H9 (cell line): ENCODE measurements at regions not wholly inside any gene's neighbourhood (a gene's known extent, or its start where the extent isn't known, plus 50 kb on each side); places are given as distances from the start of the nearest gene placed in this dataset.

Experiments
- DNase-seq: peaks from one replicate; pipeline ENCODE4 v3.0.0-alpha.2; 2017
- H2AFZ ChIP-seq: one replicate; pipeline ENCODE4 v1.6.1; 2013; ENCODE audit warnings: mild to moderate bottlenecking, low read length, control low read depth, moderate library complexity
- H2AK5ac ChIP-seq: 2 replicates; pipeline ENCODE4 v1.6.1; 2013; ENCODE audit warnings: low read length, control low read depth, mixed read lengths; ENCODE audit not compliant: insufficient read length
- H2BK120ac ChIP-seq: one replicate; pipeline ENCODE4 v1.6.1; 2013; ENCODE audit warnings: low read depth, mild to moderate bottlenecking, low read length, control low read depth, inconsistent platforms; ENCODE audit not compliant: poor library complexity, severe bottlenecking
- H2BK12ac ChIP-seq: 2 replicates; pipeline ENCODE4 v1.6.1; 2013; ENCODE audit warnings: low read length, control low read depth, mixed read lengths, low read depth; ENCODE audit not compliant: insufficient read length
- H2BK15ac ChIP-seq: 2 replicates; pipeline ENCODE4 v1.6.1; 2013; ENCODE audit warnings: low read depth, low read length, control low read depth
- H2BK20ac ChIP-seq: one replicate; pipeline ENCODE4 v1.6.1; 2013; ENCODE audit warnings: low read depth, mild to moderate bottlenecking, low read length, control low read depth, inconsistent platforms; ENCODE audit not compliant: poor library complexity, severe bottlenecking
- H2BK5ac ChIP-seq: 2 replicates; pipeline ENCODE4 v1.6.1; 2013; ENCODE audit warnings: low read length, control low read depth, mixed read lengths; ENCODE audit not compliant: insufficient read length
- H3K14ac ChIP-seq: 2 replicates; pipeline ENCODE4 v1.6.1; 2013; ENCODE audit warnings: low read length, control low read depth; ENCODE audit not compliant: insufficient read depth
- H3K18ac ChIP-seq: 2 replicates; pipeline ENCODE4 v1.6.1; 2013; ENCODE audit warnings: low read depth, mild to moderate bottlenecking, mixed read lengths, low read length, control low read depth; ENCODE audit not compliant: insufficient read length
- H3K23ac ChIP-seq: 2 replicates; pipeline ENCODE4 v1.6.1; 2013; ENCODE audit warnings: low read length, control low read depth, mixed read lengths, low read depth; ENCODE audit not compliant: insufficient read length
- H3K23me2 ChIP-seq: 2 replicates; pipeline ENCODE4 v1.6.1; 2013; ENCODE audit warnings: low read depth, mild to moderate bottlenecking, mixed read lengths, low read length, control low read depth; ENCODE audit not compliant: insufficient read length, poor library complexity, severe bottlenecking
- H3K27ac ChIP-seq: 2 replicates; pipeline ENCODE4 v1.5.1; 2013; ENCODE audit warnings: low read length, control low read depth, mixed read lengths, low read depth; ENCODE audit not compliant: insufficient read length
- H3K27me3 ChIP-seq: 2 replicates; pipeline ENCODE4 v1.6.1; 2013; ENCODE audit warnings: low read length, control low read depth, inconsistent platforms; ENCODE audit not compliant: insufficient read depth
- H3K4ac ChIP-seq: 2 replicates; pipeline ENCODE4 v1.6.1; 2013; ENCODE audit warnings: low read depth, mild to moderate bottlenecking, control low read depth, inconsistent platforms, low read length, moderate library complexity
- H3K4me1 ChIP-seq: 2 replicates; pipeline ENCODE4 v1.6.1; 2013; ENCODE audit warnings: low read length, control low read depth, inconsistent platforms; ENCODE audit not compliant: insufficient read depth
- H3K4me2 ChIP-seq: 2 replicates; pipeline ENCODE4 v1.6.1; 2013; ENCODE audit warnings: low read length, control low read depth, mixed read lengths; ENCODE audit not compliant: insufficient read length, insufficient read depth
- H3K56ac ChIP-seq: 2 replicates; pipeline ENCODE4 v1.6.1; 2013; ENCODE audit warnings: low read depth, mild to moderate bottlenecking, mixed read lengths, low read length, control low read depth; ENCODE audit not compliant: insufficient read length
- H3K79me1 ChIP-seq: 2 replicates; pipeline ENCODE4 v1.6.1; 2013; ENCODE audit warnings: low read depth, mild to moderate bottlenecking, moderate library complexity, low read length, control low read depth, inconsistent platforms; ENCODE audit not compliant: insufficient read depth, poor library complexity, severe bottlenecking
- H3K79me2 ChIP-seq: 2 replicates; pipeline ENCODE4 v1.6.1; 2013; ENCODE audit warnings: low read length, control low read depth, inconsistent platforms; ENCODE audit not compliant: insufficient read depth
- H3K9ac ChIP-seq: 2 replicates; pipeline ENCODE4 v1.6.1; 2013; ENCODE audit warnings: low read length, control low read depth, mixed read lengths; ENCODE audit not compliant: insufficient read length; ENCODE audit errors: extremely low read depth
- H3K9me3 ChIP-seq: one replicate; pipeline ENCODE4 v1.6.1; 2013; ENCODE audit warnings: low read depth, low read length, inconsistent platforms; ENCODE audit not compliant: control insufficient read depth
- H3T11ph ChIP-seq: one replicate; pipeline ENCODE4 v1.6.1; 2013; ENCODE audit warnings: mild to moderate bottlenecking, low read length, control low read depth, inconsistent platforms
- H4K20me1 ChIP-seq: one replicate; pipeline ENCODE4 v1.6.1; 2013; ENCODE audit not compliant: control insufficient read depth, insufficient read length, insufficient read depth
- H4K5ac ChIP-seq: 2 replicates; pipeline ENCODE4 v1.6.1; 2013; ENCODE audit warnings: low read depth, mild to moderate bottlenecking, mixed read lengths, low read length, control low read depth; ENCODE audit not compliant: insufficient read length
- H4K8ac ChIP-seq: replicated peaks from 2 replicates; pipeline ENCODE4 v1.6.1; 2013; ENCODE audit warnings: low read length, control low read depth, mixed read lengths, low read depth; ENCODE audit not compliant: insufficient read length
- H4K91ac ChIP-seq: 2 replicates; pipeline ENCODE4 v1.6.1; 2013; ENCODE audit warnings: low read depth, mild to moderate bottlenecking, moderate library complexity, mixed read lengths, low read length, control low read depth; ENCODE audit not compliant: insufficient read length
- H3K27ac Mint-ChIP-seq, 3 experiments: 2 replicates in 2 of 3; 3 replicates in 1 of 3; pipeline ENCODE4 v1.8.0; 2020 to 2021; ENCODE audit warnings: mixed read lengths in 3 of 3, mild to moderate bottlenecking in 1 of 3, moderate library complexity in 1 of 3
- H3K27me3 Mint-ChIP-seq: 2 replicates; pipeline ENCODE4 v1.8.0; 2021; ENCODE audit warnings: low read depth, mild to moderate bottlenecking, moderate library complexity, mixed read lengths
- H3K36me3 Mint-ChIP-seq, 3 experiments: 2 replicates in 2 of 3; 3 replicates in 1 of 3; pipeline ENCODE4 v1.8.0; 2020 to 2021; ENCODE audit warnings: low read depth in 3 of 3, mixed read lengths in 3 of 3; ENCODE audit not compliant: insufficient read depth in 1 of 3
- H3K4me1 Mint-ChIP-seq, 2 experiments: 2 replicates each; pipeline ENCODE4 v1.8.0; 2020; ENCODE audit warnings: mixed read lengths in 2 of 2
- H3K4me3 Mint-ChIP-seq, 2 experiments: 2 replicates in 1 of 2; 3 replicates in 1 of 2; pipeline ENCODE4 v1.8.0; 2020 to 2021; ENCODE audit warnings: mild to moderate bottlenecking in 2 of 2, mixed read lengths in 2 of 2, moderate library complexity in 1 of 2
- H3K9me3 Mint-ChIP-seq, 2 experiments: 2 replicates in 1 of 2; 3 replicates in 1 of 2; pipeline ENCODE4 v1.8.0; 2020; ENCODE audit warnings: mild to moderate bottlenecking in 2 of 2, mixed read lengths in 2 of 2, moderate library complexity in 1 of 2
- CTCF ChIP-seq: fragments of 200-600 bp; sonication (generic); conservative IDR thresholded peaks from 3 replicates; pipeline ENCODE4 v1.8.0; 2021; ENCODE audit warnings: antibody characterized with exemption, mild to moderate bottlenecking
- WGBS: extraction: QIAGEN DNeasy Blood & Tissue Kit; methylation state at CpG from one replicate; pipeline ENCODE4 v1.1.7; 2013; ENCODE audit warnings: missing lambda C conversion rate, low lambda C conversion rate, mixed read lengths; ENCODE audit not compliant: insufficient read length; ENCODE audit errors: extremely low coverage; 5-methylcytosine and 5-hydroxymethylcytosine counted together

- Histone ChIP-seq H4K91ac (no peak overlapping the region), H2BK5ac (no peak overlapping the region), H3K23ac (no peak overlapping the region), H4K5ac (no peak overlapping the region), H3K9ac (no peak overlapping the region), H3T11ph (no peak overlapping the region), H3K79me2 (no peaks in the 10 kb centered on the region), H2BK12ac (no peak overlapping the region), H2AK5ac (no peak overlapping the region), H3K18ac (no peak overlapping the region), H4K20me1 (no peaks in the 10 kb centered on the region), H3K4ac (no peak overlapping the region), H3K9me3 (no peaks in the 10 kb centered on the region), H4K8ac (no peak overlapping the region), H3K23me2 (no peaks in the 10 kb centered on the region), H3K4me2 (no peak overlapping the region), H2BK15ac (no peak overlapping the region), H3K56ac (no peak overlapping the region), H3K27ac (no peak overlapping the region), H2BK120ac (no peak overlapping the region), H3K27me3 (no peaks in the 10 kb centered on the region), H3K4me1 (no peaks in the 10 kb centered on the region), H2AFZ (no peak overlapping the region), H3K79me1 (no peaks in the 10 kb centered on the region), H3K14ac (no peak overlapping the region), H2BK20ac (no peak overlapping the region)
- no peak overlapping the region for H3K4me3 Mint-ChIP-seq
- no peaks in the 10 kb centered on the region; a peak in 2 of 5 replicates for H3K9me3 Mint-ChIP-seq
- H3K27ac Mint-ChIP-seq, result no peak overlapping the region
- no peaks in the 10 kb centered on the region; the same call in 1 of the 2 replicates for H3K27me3 Mint-ChIP-seq
- TF ChIP-seq CTCF, result no peak
- no peak for DNase-seq
- no peaks in the 10 kb centered on the region for H3K4me1 Mint-ChIP-seq
- WGBS, result no CpG with 5 or more reads among the region's 1 CpG
- no peaks in the 10 kb centered on the region; a peak in 1 of 7 replicates for H3K36me3 Mint-ChIP-seq
Measured at GRCh38 chr2:22703286-22703920, 681.6 kb upstream of the KLHL29 start.
